ENCODE measurements at regions not wholly inside any gene's neighbourhood (a gene's known extent, or its start where the extent isn't known, plus 50 kb on each side); places are given as distances from the start of the nearest gene placed in this dataset.

DNA sequence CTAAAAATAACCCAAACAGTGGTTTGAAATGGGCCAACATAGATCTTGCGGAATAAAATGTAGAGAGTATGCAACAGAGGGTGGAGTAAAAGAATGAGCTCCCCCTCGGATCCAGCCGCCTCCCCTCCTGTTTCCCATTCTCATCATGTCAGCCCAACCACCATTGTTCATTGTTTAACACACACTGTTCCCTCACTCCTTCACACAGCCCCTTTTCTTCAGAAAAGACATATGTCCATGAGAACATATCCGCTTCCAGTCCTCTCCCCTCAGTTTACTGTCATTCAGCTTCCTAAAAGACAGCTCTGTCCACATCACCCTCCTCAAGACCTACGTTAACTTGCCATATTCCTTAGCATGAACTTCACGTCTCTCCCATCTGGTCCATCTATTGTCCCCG is 62.9 kb upstream of the SERTAD2 start:
- no peak for DNase-seq
- H3K27me3 ChIP-seq (ENCODE audit: low read depth) = no peaks in the 10 kb centered on the region
- TF ChIP-seq, protein P1, sequence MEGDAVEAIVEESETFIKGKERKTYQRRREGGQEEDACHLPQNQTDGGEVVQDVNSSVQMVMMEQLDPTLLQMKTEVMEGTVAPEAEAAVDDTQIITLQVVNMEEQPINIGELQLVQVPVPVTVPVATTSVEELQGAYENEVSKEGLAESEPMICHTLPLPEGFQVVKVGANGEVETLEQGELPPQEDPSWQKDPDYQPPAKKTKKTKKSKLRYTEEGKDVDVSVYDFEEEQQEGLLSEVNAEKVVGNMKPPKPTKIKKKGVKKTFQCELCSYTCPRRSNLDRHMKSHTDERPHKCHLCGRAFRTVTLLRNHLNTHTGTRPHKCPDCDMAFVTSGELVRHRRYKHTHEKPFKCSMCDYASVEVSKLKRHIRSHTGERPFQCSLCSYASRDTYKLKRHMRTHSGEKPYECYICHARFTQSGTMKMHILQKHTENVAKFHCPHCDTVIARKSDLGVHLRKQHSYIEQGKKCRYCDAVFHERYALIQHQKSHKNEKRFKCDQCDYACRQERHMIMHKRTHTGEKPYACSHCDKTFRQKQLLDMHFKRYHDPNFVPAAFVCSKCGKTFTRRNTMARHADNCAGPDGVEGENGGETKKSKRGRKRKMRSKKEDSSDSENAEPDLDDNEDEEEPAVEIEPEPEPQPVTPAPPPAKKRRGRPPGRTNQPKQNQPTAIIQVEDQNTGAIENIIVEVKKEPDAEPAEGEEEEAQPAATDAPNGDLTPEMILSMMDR (IDR thresholded peaks at IDR 0.05; ENCODE audit: borderline replicate concordance) = no peak
- no peaks in the 10 kb centered on the region for H3K9me3 ChIP-seq (replicated peaks)
- no peaks in the 10 kb centered on the region for H3K36me3 ChIP-seq
- no peak overlapping the region for H3K27ac ChIP-seq (replicated peaks)
- H3K4me3 ChIP-seq = no peak overlapping the region
- intact Hi-C loops (cut with micrococcal nuclease) = no loop called here
- H3K4me1 ChIP-seq = peaks cover 4% of the 10 kb centered on the region

DNA sequence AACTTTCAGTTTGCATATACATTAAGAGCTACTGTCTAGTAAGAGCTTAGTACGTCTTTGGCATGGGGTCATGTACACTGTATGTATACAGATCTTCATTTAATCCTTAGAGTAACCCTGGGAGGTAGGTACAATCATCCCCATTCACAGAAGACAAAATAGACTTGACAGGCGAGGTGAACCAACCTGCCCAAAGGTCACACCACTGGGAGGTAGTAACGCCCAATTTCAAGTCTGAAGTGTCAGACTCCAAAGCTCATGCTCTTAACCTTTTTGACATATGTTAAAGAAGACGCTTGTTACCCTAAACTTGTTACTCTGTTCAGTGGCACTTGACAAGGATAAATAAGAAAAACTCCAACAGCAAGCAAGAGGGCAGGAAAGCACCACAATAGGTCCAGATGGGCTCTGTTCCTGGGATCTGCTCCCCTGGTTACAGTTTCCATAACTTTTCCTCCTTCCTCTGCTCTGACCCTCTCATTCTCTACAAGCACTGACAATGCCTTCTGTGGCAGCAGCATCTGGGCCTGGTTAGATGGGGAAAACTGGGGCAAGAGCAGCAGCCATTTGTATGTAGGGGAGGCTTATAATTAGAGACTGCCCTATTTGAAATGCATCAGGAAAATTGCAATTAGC is 64.7 kb upstream of the SERTAD2 start:
- H3K4me1 ChIP-seq = peaks cover 4% of the 10 kb centered on the region
- no peak overlapping the region for H3K4me3 ChIP-seq
- TF ChIP-seq, protein P1 (IDR thresholded peaks at IDR 0.05; ENCODE audit: borderline replicate concordance) = no peak
- no peaks in the 10 kb centered on the region for H3K27me3 ChIP-seq (ENCODE audit: low read depth)
- no peaks in the 10 kb centered on the region for H3K9me3 ChIP-seq (replicated peaks)
- no peak overlapping the region for H3K27ac ChIP-seq (replicated peaks)
- no peak for DNase-seq
- H3K36me3 ChIP-seq = no peaks in the 10 kb centered on the region
- intact Hi-C loops (cut with micrococcal nuclease) = no loop called here

DNA sequence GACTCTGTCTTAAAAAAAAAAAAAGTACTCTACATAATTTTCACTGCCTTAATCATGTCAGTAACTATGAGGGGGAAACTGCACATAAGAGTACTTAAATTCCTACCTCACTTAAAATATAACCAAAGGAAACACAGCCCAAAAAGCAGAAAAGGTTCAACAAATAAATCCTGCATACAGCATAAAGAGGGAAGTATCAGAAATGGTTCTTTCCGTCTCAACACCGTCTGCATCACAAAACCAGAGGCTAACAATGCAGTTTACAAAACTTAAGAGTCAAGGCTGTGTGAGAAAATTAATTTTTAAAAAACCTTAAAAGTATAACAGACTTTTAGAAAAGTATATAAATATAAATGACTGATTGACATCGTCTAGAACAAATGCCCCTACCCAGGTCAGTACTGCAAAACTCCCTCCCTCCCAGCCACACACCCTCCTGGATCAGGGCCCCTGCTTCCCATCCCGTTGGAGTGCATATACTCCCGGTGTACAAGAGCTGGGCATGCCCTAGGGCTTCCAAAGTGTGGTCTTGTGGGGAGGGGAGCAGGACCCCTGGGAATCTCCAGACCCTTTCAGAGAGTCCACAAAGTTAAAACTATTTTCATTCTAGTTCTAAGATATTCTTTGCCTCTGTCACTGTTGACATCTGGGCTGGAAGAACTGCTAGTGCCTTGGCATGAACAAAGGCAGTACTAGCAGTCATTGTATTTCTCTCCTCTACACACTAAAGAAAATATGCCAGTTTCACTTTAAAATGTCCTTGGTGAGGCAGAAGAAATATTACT is 67.0 kb upstream of the SERTAD2 start:
- no peaks in the 10 kb centered on the region for H3K36me3 ChIP-seq
- no peaks in the 10 kb centered on the region for H3K27me3 ChIP-seq (ENCODE audit: low read depth)
- TF ChIP-seq, protein P1 (IDR thresholded peaks at IDR 0.05; ENCODE audit: borderline replicate concordance) = no peak
- no peaks in the 10 kb centered on the region for H3K9me3 ChIP-seq (replicated peaks)
- DNase-seq = no peak
- H3K27ac ChIP-seq (replicated peaks) = no peak overlapping the region
- peaks cover 4% of the 10 kb centered on the region for H3K4me1 ChIP-seq
- intact Hi-C loops (cut with micrococcal nuclease) = no loop called here
- no peak overlapping the region for H3K4me3 ChIP-seq

DNA sequence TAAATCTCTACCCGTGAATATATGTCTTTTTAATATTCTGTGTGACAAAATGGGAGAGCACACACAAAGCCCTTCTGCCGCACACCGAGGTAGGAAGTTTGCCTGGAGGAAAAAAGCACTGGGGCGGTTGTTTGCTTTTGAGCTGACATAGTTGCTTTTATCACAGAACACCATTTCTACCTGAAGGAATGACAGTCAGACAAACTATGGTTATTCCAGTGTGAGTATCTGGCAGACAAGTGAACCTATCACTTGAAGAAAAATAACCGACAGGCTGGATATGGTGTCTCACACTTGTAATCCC is 67.6 kb upstream of the SERTAD2 start:
- Histone ChIP-seq H3K27ac (replicated peaks) (no peak overlapping the region), H3K9me3 (replicated peaks) (no peaks in the 10 kb centered on the region), H3K36me3 (no peaks in the 10 kb centered on the region), H3K4me1 (peaks cover under 1% of the 10 kb centered on the region), H3K27me3 (ENCODE audit: low read depth) (no peaks in the 10 kb centered on the region), H3K4me3 (no peak overlapping the region)
- intact Hi-C loops (cut with micrococcal nuclease) = no loop called here
- no peak for DNase-seq
- TF ChIP-seq, protein P1 (IDR thresholded peaks at IDR 0.05; ENCODE audit: borderline replicate concordance) = no peak

DNA sequence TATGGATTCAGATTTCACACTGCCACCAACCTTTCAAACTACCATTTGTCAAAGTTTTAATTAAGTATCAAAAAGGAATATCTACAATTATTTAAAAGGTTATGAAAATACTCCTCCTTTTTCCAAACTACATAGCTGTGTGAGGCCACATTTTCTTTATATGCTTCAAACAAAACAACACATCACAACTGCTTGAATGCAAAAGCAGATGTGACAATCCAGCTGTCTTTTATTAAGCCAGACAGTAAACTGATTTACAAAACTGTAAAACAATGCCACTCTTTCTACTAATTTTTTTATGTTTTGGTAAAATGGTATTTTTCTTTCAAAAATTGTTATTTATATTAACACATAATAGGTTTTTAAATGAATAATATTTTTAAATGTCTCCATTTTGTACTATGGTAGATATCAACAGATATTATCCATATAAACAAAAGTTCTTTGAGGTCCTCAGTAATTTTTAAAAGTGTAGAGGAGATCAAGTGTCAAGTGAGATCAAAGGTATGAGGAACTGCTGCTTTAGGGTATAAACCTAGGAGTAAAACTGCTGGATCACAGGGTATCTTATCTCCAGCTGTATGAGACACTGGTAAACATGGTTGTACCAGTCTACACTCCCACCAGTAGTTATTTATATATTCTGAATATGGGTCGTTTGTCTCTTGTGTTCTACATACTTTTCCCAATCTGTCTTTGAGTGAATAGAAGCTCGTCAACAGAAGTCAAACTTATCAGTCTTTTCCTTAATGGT is 68.8 kb upstream of the SERTAD2 start:
- intact Hi-C loops (cut with micrococcal nuclease) = no loop called here
- no peaks in the 10 kb centered on the region for H3K36me3 ChIP-seq
- no peaks in the 10 kb centered on the region for H3K27me3 ChIP-seq (ENCODE audit: low read depth)
- H3K27ac ChIP-seq (replicated peaks) = no peak overlapping the region
- no peaks in the 10 kb centered on the region for H3K9me3 ChIP-seq (replicated peaks)
- H3K4me3 ChIP-seq = no peak overlapping the region
- TF ChIP-seq, protein P1 (IDR thresholded peaks at IDR 0.05; ENCODE audit: borderline replicate concordance) = no peak
- H3K4me1 ChIP-seq = peaks cover 7% of the 10 kb centered on the region
- no peak for DNase-seq
